SU-DHL-6 (cell line): ENCODE measurements at regions not wholly inside any gene's neighbourhood (a gene's known extent, or its start where the extent isn't known, plus 50 kb on each side); places are given as distances from the start of the nearest gene placed in this dataset.

Source experiments
- EZH2phosphoT487 ChIP-seq: fragments of 200-600 bp; sonication (generic), shearing (Covaris generic); conservative IDR thresholded peaks from 2 replicates; pipeline ENCODE4 v1.6.1; 2018; ENCODE audit warnings: mild to moderate bottlenecking, antibody characterized with exemption, low read length, moderate library complexity, mixed read lengths
- TF ChIP-seq, protein P1 (sequence below): fragments of 200-600 bp; sonication (generic); IDR thresholded peaks from one replicate; pipeline ENCODE4 v1.5.1; 2017; ENCODE audit warnings: antibody characterized with exemption, mild to moderate bottlenecking, low read length, moderate library complexity; ENCODE audit not compliant: insufficient read depth, poor library complexity, severe bottlenecking

DNA sequence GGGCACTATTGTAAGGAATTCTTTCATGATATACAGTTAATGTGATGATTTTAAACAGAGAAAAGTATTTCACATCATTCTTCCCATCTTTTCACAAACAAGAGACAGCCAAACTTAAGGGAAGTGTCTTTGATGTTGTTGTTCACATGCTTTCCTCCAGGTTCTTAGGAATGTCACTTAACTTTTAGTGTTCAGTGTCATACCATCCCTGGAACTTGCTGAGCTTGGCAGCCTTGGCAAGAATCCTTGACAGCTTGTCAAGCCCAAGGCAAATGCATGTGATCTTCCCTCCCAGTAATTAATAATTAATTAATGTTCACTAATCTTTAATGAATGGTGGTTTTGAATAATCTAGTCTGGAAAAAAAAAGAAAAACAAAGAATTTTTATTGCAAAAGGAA, 727.9 kb upstream of the PRR20A start:
- TF ChIP-seq, protein P1, sequence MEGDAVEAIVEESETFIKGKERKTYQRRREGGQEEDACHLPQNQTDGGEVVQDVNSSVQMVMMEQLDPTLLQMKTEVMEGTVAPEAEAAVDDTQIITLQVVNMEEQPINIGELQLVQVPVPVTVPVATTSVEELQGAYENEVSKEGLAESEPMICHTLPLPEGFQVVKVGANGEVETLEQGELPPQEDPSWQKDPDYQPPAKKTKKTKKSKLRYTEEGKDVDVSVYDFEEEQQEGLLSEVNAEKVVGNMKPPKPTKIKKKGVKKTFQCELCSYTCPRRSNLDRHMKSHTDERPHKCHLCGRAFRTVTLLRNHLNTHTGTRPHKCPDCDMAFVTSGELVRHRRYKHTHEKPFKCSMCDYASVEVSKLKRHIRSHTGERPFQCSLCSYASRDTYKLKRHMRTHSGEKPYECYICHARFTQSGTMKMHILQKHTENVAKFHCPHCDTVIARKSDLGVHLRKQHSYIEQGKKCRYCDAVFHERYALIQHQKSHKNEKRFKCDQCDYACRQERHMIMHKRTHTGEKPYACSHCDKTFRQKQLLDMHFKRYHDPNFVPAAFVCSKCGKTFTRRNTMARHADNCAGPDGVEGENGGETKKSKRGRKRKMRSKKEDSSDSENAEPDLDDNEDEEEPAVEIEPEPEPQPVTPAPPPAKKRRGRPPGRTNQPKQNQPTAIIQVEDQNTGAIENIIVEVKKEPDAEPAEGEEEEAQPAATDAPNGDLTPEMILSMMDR: no peak
- no peak for TF ChIP-seq EZH2phosphoT487
